Neural cell (in vitro differentiated cells): ENCODE measurements at regions not wholly inside any gene's neighbourhood (a gene's known extent, or its start where the extent isn't known, plus 50 kb on each side); places are given as distances from the start of the nearest gene placed in this dataset.

Experiments used
- H2AFZ ChIP-seq: fragments of 200-600, 300-800 bp; sonication (generic), shearing (Covaris generic); 2 replicates; pipeline ENCODE4 v1.6.0; 2014; ENCODE audit warnings: low read depth, mild to moderate bottlenecking, antibody characterized with exemption, low read length, moderate library complexity
- H3F3A ChIP-seq: fragments of 200-600 bp; shearing (Covaris generic); 2 replicates; pipeline ENCODE4 v1.6.1; 2016; ENCODE audit warnings: mild to moderate bottlenecking, moderate library complexity, mixed read lengths, antibody characterized with exemption, low read length; ENCODE audit not compliant: insufficient read depth, poor library complexity, severe bottlenecking
- H3K27ac ChIP-seq: fragments of 200-600, 300-800 bp; sonication (generic), shearing (Covaris generic); 2 replicates; pipeline ENCODE4 v1.5.1; 2014; ENCODE audit warnings: mild to moderate bottlenecking, low read length, moderate library complexity
- H3K27me3 ChIP-seq: fragments of 300-800, 200-600 bp; sonication (generic), shearing (Covaris generic); 2 replicates; pipeline ENCODE4 v1.6.0; 2014; ENCODE audit warnings: mild to moderate bottlenecking, low read depth, low read length, moderate library complexity; ENCODE audit not compliant: insufficient read depth
- H3K36me3 ChIP-seq: fragments of 300-800, 200-600 bp; sonication (generic), shearing (Covaris generic); 2 replicates; pipeline ENCODE4 v1.5.1; 2014; ENCODE audit warnings: mild to moderate bottlenecking, antibody characterized with exemption, low read length, moderate library complexity; ENCODE audit not compliant: insufficient read depth
- H3K4me2 ChIP-seq: fragments of 300-800, 200-600 bp; sonication (generic), shearing (Covaris generic); 2 replicates; pipeline ENCODE4 v1.6.0; 2014; ENCODE audit warnings: mild to moderate bottlenecking, low read length
- H3K4me3 ChIP-seq: fragments of 300-800, 200-600 bp; sonication (generic), shearing (Covaris generic); 2 replicates; pipeline ENCODE4 v1.5.1; 2014; ENCODE audit warnings: mild to moderate bottlenecking, low read length, moderate library complexity
- H3K79me2 ChIP-seq: fragments of 200-600 bp; shearing (Covaris generic); replicated peaks from 2 replicates; pipeline ENCODE4 v1.6.0; 2014; ENCODE audit warnings: mild to moderate bottlenecking, low read length, moderate library complexity; ENCODE audit not compliant: insufficient read depth
- H3K9ac ChIP-seq: fragments of 300-800, 200-600 bp; sonication (generic), shearing (Covaris generic); 2 replicates; pipeline ENCODE4 v1.6.1; 2016; ENCODE audit warnings: mild to moderate bottlenecking, low read length, mixed read lengths
- H3K9me2 ChIP-seq: fragments of 200-600 bp; shearing (Covaris generic); 2 replicates; pipeline ENCODE4 v1.6.1; 2016; ENCODE audit warnings: mild to moderate bottlenecking, low read length, mixed read lengths; ENCODE audit not compliant: insufficient read depth
- H3K9me3 ChIP-seq: fragments of 200-600, 300-800 bp; sonication (generic), shearing (Covaris generic); 2 replicates; pipeline ENCODE4 v1.6.1; 2016; ENCODE audit warnings: mild to moderate bottlenecking, mixed run types, low read length, moderate library complexity, mixed read lengths
- H4K20me1 ChIP-seq: fragments of 200-600 bp; shearing (Covaris generic); 2 replicates; pipeline ENCODE4 v1.6.1; 2016; ENCODE audit warnings: mild to moderate bottlenecking, mixed run types; ENCODE audit not compliant: insufficient read depth
- CTCF ChIP-seq: fragments of 450-650 bp; IDR thresholded peaks from 2 replicates; pipeline ENCODE4 v1.5.1; 2014; ENCODE audit warnings: antibody characterized with exemption, mild to moderate bottlenecking, moderate library complexity; ENCODE audit not compliant: poor library complexity, severe bottlenecking
- EP300 ChIP-seq: fragments of 450-650 bp; conservative IDR thresholded peaks from 2 replicates; pipeline ENCODE4 v1.6.1; 2014; ENCODE audit warnings: antibody characterized with exemption, mild to moderate bottlenecking, moderate library complexity; ENCODE audit not compliant: poor library complexity, severe bottlenecking
- EZH2 ChIP-seq: fragments of 200-600, 300-800 bp; shearing (Covaris generic), sonication (generic); IDR thresholded peaks from 2 replicates; pipeline ENCODE4 v1.6.1; 2014; ENCODE audit warnings: antibody characterized with exemption, low read length, borderline replicate concordance, mild to moderate bottlenecking; ENCODE audit not compliant: insufficient read depth, poor library complexity, severe bottlenecking
- MXI1 ChIP-seq: fragments of 450-650 bp; conservative IDR thresholded peaks from 2 replicates; pipeline ENCODE4 v1.6.1; 2014; ENCODE audit warnings: antibody characterized with exemption, mild to moderate bottlenecking; ENCODE audit not compliant: poor library complexity, severe bottlenecking
- POLR2AphosphoS5 ChIP-seq: IDR thresholded peaks from 2 replicates; pipeline ENCODE4 v1.6.1; 2012
- RAD21 ChIP-seq: fragments of 450-650 bp; conservative IDR thresholded peaks from 2 replicates; pipeline ENCODE4 v1.6.1; 2014; ENCODE audit warnings: antibody characterized with exemption, mild to moderate bottlenecking, moderate library complexity
- REST ChIP-seq: IDR thresholded peaks from 2 replicates; pipeline ENCODE4 v1.6.1; 2012; ENCODE audit warnings: borderline replicate concordance
- SMC3 ChIP-seq: fragments of 450-650 bp; conservative IDR thresholded peaks from 2 replicates; pipeline ENCODE4 v1.6.1; 2014; ENCODE audit warnings: antibody characterized with exemption, mild to moderate bottlenecking, moderate library complexity; ENCODE audit not compliant: poor library complexity
- TAF1 ChIP-seq: IDR thresholded peaks from 2 replicates; pipeline ENCODE4 v1.6.1; 2012; ENCODE audit warnings: low read depth

GRCh38 chr9:109558718-109559151 is 60.6 kb upstream of the PTPN3 start:
- Histone ChIP-seq H4K20me1 (no peaks in the 10 kb centered on the region), H3K27ac (no peak overlapping the region), H3K36me3 (no peaks in the 10 kb centered on the region), H3K4me3 (no peak overlapping the region), H3K4me2 (no peak overlapping the region), H3K27me3 (no peaks in the 10 kb centered on the region), H3K79me2 (no peaks in the 10 kb centered on the region), H3K9ac (no peak overlapping the region), H3K9me2 (no peaks in the 10 kb centered on the region), H3F3A (no peaks in the 10 kb centered on the region), H2AFZ (no peak overlapping the region), H3K9me3 (no peaks in the 10 kb centered on the region)
- TF ChIP-seq MXI1 (no peak), EZH2 (no peak), POLR2AphosphoS5 (no peak), SMC3 (no peak), EP300 (no peak), CTCF (no peak), TAF1 (no peak), RAD21 (no peak), REST (no peak)

DNA sequence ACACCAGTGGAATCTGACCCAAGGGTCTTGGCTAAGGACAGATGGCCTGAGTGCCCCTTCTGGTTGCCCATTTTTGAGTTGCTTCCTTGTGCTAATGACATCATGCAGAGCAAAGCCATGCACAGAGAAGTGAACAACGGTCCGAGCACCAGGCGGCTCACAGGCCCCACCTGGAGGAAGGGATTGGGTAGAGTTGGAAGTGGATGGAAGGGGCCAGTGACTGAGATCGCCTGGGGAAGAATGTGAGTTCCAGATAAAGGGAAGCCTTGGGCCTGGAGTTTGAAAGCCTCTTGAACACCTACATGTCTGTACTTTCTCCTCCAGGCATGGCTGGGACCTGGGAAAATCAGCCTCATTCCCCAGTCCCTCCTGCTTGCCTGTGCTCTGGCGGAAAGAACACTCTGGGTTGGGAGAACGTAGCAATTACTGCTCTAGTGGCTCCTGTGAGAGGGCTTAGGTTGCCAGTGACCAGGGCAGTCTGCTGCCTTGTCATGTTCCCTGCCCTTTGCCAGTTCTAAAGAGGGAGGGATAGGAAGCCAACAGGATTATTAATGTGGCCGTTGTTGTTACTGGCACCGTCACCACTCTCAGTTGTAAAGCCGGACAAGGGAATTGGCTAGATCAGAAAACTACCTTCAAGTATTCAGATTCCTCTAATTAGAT is 62.5 kb upstream of the PTPN3 start:
- H2AFZ ChIP-seq, result no peak overlapping the region
- H3F3A ChIP-seq, result no peaks in the 10 kb centered on the region
- TF ChIP-seq MXI1, result no peak
- TF ChIP-seq EP300, result no peak
- no peaks in the 10 kb centered on the region for H3K27me3 ChIP-seq
- H3K4me3 ChIP-seq, result no peak overlapping the region
- no peak overlapping the region for H3K9ac ChIP-seq
- H3K9me2 ChIP-seq, result no peaks in the 10 kb centered on the region
- no peaks in the 10 kb centered on the region for H3K79me2 ChIP-seq
- no peaks in the 10 kb centered on the region for H4K20me1 ChIP-seq
- no peaks in the 10 kb centered on the region for H3K9me3 ChIP-seq
- H3K36me3 ChIP-seq, result no peaks in the 10 kb centered on the region
- no peak overlapping the region for H3K4me2 ChIP-seq
- no peak overlapping the region for H3K27ac ChIP-seq

DNA sequence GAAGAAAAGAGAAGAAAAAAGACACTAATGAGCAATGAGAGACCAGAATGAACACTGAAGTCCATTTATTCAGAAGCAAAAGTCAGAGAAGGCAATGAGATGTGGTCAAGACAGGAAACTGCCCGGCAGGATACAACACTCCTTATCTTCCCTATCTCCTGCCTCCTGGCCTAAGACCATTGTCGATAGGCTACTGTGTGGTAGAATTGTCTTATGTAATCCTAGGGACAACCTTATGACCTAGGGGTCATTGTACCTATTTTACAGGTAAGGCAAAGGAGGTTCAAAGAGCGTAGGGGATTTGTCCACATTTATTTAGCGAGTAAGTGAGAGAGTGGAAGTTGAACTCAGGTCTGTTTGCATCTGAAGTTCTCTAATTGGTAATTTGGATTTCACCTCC is 63.0 kb upstream of the PTPN3 start:
- Histone ChIP-seq H4K20me1 (no peaks in the 10 kb centered on the region), H3K4me3 (no peak overlapping the region), H3K36me3 (no peaks in the 10 kb centered on the region), H3F3A (no peaks in the 10 kb centered on the region), H3K9ac (no peak overlapping the region), H3K9me3 (no peaks in the 10 kb centered on the region), H3K27ac (no peak overlapping the region), H3K79me2 (no peaks in the 10 kb centered on the region), H3K27me3 (no peaks in the 10 kb centered on the region), H2AFZ (no peak overlapping the region), H3K4me2 (no peak overlapping the region), H3K9me2 (no peaks in the 10 kb centered on the region)
- TF ChIP-seq POLR2AphosphoS5 (no peak), TAF1 (no peak), MXI1 (no peak), REST (no peak), EP300 (no peak), RAD21 (no peak), CTCF (no peak), SMC3 (no peak), EZH2 (no peak)
